ENCODE measurements at regions not wholly inside any gene's neighbourhood (a gene's known extent, or its start where the extent isn't known, plus 50 kb on each side); places are given as distances from the start of the nearest gene placed in this dataset.
A peak's percentile ranks its signal among the peaks of the same experiment; 100 is the strongest.

GRCh38 chr7:98771519-98771918 lies 98.3 kb downstream of the TMEM130 start:
- no peak for TF ChIP-seq POLR2AphosphoS5 (IDR thresholded peaks at IDR 0.05; ENCODE audit: low read depth)
- TF ChIP-seq EZH2 (IDR thresholded peaks at IDR 0.05; ENCODE audit: low read depth, unreplicated experiment): no peak
- no peak for TF ChIP-seq NANOG (IDR thresholded peaks at IDR 0.05; ENCODE audit: borderline replicate concordance)
- TF ChIP-seq ZNF114 (CRISPR knock-in tag; IDR thresholded peaks at IDR 0.05): no peak
- TF ChIP-seq, protein P1, sequence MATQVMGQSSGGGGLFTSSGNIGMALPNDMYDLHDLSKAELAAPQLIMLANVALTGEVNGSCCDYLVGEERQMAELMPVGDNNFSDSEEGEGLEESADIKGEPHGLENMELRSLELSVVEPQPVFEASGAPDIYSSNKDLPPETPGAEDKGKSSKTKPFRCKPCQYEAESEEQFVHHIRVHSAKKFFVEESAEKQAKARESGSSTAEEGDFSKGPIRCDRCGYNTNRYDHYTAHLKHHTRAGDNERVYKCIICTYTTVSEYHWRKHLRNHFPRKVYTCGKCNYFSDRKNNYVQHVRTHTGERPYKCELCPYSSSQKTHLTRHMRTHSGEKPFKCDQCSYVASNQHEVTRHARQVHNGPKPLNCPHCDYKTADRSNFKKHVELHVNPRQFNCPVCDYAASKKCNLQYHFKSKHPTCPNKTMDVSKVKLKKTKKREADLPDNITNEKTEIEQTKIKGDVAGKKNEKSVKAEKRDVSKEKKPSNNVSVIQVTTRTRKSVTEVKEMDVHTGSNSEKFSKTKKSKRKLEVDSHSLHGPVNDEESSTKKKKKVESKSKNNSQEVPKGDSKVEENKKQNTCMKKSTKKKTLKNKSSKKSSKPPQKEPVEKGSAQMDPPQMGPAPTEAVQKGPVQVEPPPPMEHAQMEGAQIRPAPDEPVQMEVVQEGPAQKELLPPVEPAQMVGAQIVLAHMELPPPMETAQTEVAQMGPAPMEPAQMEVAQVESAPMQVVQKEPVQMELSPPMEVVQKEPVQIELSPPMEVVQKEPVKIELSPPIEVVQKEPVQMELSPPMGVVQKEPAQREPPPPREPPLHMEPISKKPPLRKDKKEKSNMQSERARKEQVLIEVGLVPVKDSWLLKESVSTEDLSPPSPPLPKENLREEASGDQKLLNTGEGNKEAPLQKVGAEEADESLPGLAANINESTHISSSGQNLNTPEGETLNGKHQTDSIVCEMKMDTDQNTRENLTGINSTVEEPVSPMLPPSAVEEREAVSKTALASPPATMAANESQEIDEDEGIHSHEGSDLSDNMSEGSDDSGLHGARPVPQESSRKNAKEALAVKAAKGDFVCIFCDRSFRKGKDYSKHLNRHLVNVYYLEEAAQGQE (IDR thresholded peaks at IDR 0.05; ENCODE audit: unreplicated experiment): no peak
- TF ChIP-seq, protein P2, sequence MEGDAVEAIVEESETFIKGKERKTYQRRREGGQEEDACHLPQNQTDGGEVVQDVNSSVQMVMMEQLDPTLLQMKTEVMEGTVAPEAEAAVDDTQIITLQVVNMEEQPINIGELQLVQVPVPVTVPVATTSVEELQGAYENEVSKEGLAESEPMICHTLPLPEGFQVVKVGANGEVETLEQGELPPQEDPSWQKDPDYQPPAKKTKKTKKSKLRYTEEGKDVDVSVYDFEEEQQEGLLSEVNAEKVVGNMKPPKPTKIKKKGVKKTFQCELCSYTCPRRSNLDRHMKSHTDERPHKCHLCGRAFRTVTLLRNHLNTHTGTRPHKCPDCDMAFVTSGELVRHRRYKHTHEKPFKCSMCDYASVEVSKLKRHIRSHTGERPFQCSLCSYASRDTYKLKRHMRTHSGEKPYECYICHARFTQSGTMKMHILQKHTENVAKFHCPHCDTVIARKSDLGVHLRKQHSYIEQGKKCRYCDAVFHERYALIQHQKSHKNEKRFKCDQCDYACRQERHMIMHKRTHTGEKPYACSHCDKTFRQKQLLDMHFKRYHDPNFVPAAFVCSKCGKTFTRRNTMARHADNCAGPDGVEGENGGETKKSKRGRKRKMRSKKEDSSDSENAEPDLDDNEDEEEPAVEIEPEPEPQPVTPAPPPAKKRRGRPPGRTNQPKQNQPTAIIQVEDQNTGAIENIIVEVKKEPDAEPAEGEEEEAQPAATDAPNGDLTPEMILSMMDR (conservative IDR thresholded peaks at IDR 0.05; ENCODE audit: low read depth in 2 of 2): no peak
- no peak for TF ChIP-seq STAT1 (IDR thresholded peaks at IDR 0.05; ENCODE audit: unreplicated experiment)
- no peak for TF ChIP-seq JUNB (IDR thresholded peaks at IDR 0.05; ENCODE audit: unreplicated experiment)
- TF ChIP-seq, protein P3, sequence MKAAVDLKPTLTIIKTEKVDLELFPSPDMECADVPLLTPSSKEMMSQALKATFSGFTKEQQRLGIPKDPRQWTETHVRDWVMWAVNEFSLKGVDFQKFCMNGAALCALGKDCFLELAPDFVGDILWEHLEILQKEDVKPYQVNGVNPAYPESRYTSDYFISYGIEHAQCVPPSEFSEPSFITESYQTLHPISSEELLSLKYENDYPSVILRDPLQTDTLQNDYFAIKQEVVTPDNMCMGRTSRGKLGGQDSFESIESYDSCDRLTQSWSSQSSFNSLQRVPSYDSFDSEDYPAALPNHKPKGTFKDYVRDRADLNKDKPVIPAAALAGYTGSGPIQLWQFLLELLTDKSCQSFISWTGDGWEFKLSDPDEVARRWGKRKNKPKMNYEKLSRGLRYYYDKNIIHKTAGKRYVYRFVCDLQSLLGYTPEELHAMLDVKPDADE (IDR thresholded peaks at IDR 0.05): no peak
- Mint-ChIP-seq H3K27ac (no peak overlapping the region), H3K27me3 (ENCODE audit: insufficient read depth, low read depth, poor library complexity) (peaks cover 14% of the 10 kb centered on the region), H3K36me3 (ENCODE audit: low read depth) (no peaks in the 10 kb centered on the region), H3K4me1 (peaks cover 30% of the 10 kb centered on the region), H3K9me3 (no peaks in the 10 kb centered on the region), H3K4me3 (peak overlapping the region; percentile 55)
- Histone ChIP-seq H3K9me2 (ENCODE audit: insufficient read depth) (no peaks in the 10 kb centered on the region), H3K4me1 (ENCODE audit: insufficient read depth) (peaks cover 24% of the 10 kb centered on the region), H3K4me3 (peak overlapping the region; percentile 37), H4K20me1 (replicated peaks; ENCODE audit: insufficient read depth) (no peaks in the 10 kb centered on the region), H3K4me2 (peak overlapping the region; percentile 75), H3K27me3 (ENCODE audit: insufficient read depth) (peaks cover 3% of the 10 kb centered on the region; the same call in 1 of the 2 replicates), H3F3A (replicated peaks; ENCODE audit: low read depth) (0 out of 2 replicates have a peak, but pooled peaks cover 7% of the 10 kb centered on the region), H2AFZ (peak overlapping the region; percentile 2), H3K36me3 (ENCODE audit: insufficient read depth) (no peaks in the 10 kb centered on the region), H3K27ac (ENCODE audit: low read depth) (peak overlapping the region; percentile 3; the same call in 1 of the 2 replicates), H3K79me2 (replicated peaks; ENCODE audit: insufficient read depth) (no peaks in the 10 kb centered on the region)
- ATAC-seq (peak; percentile 72), DNase-seq (ENCODE audit: low spot score) (peak; percentile 49)
